Fibroblast of lung (primary cell): ENCODE measurements at regions not wholly inside any gene's neighbourhood (a gene's known extent, or its start where the extent isn't known, plus 50 kb on each side); places are given as distances from the start of the nearest gene placed in this dataset.

ENCODE experiments used
- EZH2 ChIP-seq: IDR thresholded peaks from 2 replicates; pipeline ENCODE4 v1.5.1; 2012; ENCODE audit warnings: low read length, control low read depth, mild to moderate bottlenecking; ENCODE audit errors: missing control alignments
- TF ChIP-seq, protein P1 (sequence below), 2 donors: IDR thresholded peaks in 1 of 2; conservative IDR thresholded peaks in 1 of 2; 1 replicate in 1 of 2; 2 replicates in 1 of 2; pipeline ENCODE4 v1.5.1; 2011 to 2012; ENCODE audit warnings: low read length in 2 of 2, control low read depth in 1 of 2, inconsistent platforms in 1 of 2, low read depth in 1 of 2, mild to moderate bottlenecking in 1 of 2

DNA sequence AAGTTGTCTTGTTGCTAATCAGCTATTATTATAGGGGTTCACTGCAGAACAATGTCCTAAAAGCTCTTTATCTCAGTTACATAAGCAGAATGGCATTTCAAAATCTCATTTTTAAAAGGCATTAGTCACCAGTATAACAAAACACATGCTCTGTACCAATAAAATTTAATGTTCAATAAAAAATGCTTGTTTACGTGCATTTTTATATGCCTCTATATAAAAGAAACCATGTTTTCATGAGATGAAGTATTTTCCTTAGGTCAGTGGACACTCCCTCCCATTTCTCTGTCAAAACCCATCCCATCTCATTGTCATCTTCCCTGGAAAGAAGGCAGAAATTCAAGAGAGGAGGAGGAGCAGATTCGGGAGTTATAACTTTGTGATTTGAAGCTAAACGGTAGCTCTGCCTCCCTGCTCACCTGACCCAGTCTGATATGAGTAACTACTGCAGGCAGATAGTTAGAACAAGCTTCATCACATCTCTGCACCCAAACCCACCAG lies 231.9 kb upstream of the SIX2 start:
- TF ChIP-seq, protein P1, sequence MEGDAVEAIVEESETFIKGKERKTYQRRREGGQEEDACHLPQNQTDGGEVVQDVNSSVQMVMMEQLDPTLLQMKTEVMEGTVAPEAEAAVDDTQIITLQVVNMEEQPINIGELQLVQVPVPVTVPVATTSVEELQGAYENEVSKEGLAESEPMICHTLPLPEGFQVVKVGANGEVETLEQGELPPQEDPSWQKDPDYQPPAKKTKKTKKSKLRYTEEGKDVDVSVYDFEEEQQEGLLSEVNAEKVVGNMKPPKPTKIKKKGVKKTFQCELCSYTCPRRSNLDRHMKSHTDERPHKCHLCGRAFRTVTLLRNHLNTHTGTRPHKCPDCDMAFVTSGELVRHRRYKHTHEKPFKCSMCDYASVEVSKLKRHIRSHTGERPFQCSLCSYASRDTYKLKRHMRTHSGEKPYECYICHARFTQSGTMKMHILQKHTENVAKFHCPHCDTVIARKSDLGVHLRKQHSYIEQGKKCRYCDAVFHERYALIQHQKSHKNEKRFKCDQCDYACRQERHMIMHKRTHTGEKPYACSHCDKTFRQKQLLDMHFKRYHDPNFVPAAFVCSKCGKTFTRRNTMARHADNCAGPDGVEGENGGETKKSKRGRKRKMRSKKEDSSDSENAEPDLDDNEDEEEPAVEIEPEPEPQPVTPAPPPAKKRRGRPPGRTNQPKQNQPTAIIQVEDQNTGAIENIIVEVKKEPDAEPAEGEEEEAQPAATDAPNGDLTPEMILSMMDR (conservative IDR thresholded peaks at IDR 0.05 in 1 of 2, IDR thresholded peaks at IDR 0.05 in 1 of 2; ENCODE audit: low read depth in 1 of 2, low read length in 2 of 2) = no peak
- no peak for TF ChIP-seq EZH2
